Activated CD4-positive, CD25-positive, alpha-beta regulatory T cell treated with anti-CD3 and anti-CD28 coated beads, Interleukin-2, amount 50 U/mL, for 24 hours (primary cell): ENCODE measurements at regions not wholly inside any gene's neighbourhood (a gene's known extent, or its start where the extent isn't known, plus 50 kb on each side); places are given as distances from the start of the nearest gene placed in this dataset.
"Not testable (repeated sequence)": the region's sequence is repeated elsewhere in the genome, so short reads cannot be mapped to it uniquely, and the experiment has no call there.

Experiments
- ATAC-seq, 2 donors: fragments of 150-1000 bp; cut with Tn5 transposase; one replicate each; pipeline ENCODE4 v1.10.0; 2021; ENCODE audit warnings: mild to moderate bottlenecking in 1 of 2, moderate library complexity in 1 of 2

GRCh38 chr2:171266102-171266501 lies 105.4 kb upstream of the TLK1 start:
- ATAC-seq, result no peak

GRCh38 chr2:171261529-171261928 lies 100.8 kb upstream of the TLK1 start:
- not testable (repeated sequence) for ATAC-seq

- ATAC-seq, result peak; percentile 51 to 75
These were observed 100.1 kb upstream of the TLK1 start for GRCh38 chr2:171260471-171261424.

- no peak for ATAC-seq
These were observed 94.0 kb upstream of the TLK1 start for GRCh38 chr2:171254666-171255065.

DNA sequence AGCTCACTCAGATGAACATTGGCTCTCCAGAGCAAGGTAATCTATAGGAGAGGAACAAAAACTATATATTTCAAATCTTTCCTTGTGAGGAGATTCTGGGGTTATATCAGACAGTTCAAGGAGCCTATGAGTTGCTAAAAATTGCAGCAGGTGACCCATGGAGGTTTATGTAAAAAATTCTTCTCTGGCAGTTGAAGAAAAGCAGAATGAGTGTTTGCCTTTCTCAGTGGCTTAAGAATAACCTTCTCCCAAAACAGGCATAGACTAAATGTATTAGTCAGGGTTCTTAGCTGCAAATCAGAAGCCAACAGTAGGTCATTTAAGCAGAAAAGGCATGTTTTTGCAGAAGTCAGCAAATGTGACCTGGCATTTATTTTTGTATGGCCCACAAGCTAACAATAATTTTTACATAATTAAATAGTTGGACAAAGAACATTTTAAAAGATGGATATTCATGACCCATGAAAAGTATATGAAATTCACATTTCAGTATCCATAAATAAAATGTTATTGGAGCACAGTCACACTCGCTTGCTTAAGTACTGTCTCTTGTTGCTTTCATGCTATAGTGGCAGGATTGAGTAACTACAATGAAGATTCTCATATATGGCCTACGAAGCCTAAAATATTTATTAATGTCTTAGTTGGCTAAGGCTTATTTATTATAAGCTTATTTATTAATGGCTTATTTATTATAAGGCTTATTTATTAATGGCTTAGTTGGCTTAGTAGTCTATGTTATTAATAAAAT lies 93.4 kb upstream of the TLK1 start:
- no peak for ATAC-seq

DNA sequence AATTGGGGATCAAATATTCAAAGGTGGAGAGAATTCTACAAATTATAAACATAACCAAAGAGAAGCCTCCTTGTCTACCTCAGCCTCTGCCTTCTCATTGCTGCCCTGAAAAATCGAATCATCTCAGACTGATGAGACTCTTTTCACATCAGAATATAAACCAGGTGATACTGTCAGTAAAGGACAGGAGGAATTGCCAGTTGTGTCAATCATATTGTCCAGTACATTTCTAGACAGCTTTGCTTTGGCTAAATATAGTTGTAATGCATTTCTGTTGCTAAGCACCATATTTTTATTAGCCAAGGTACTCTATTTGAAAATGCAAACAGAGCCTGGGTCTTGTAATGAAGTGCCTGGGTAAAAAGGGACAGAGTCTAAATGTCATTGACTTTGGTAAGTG lies 92.6 kb upstream of the TLK1 start:
- ATAC-seq, result no peak

- ATAC-seq, result no peak
These were observed 89.0 kb upstream of the TLK1 start for GRCh38 chr2:171249689-171250088.

DNA sequence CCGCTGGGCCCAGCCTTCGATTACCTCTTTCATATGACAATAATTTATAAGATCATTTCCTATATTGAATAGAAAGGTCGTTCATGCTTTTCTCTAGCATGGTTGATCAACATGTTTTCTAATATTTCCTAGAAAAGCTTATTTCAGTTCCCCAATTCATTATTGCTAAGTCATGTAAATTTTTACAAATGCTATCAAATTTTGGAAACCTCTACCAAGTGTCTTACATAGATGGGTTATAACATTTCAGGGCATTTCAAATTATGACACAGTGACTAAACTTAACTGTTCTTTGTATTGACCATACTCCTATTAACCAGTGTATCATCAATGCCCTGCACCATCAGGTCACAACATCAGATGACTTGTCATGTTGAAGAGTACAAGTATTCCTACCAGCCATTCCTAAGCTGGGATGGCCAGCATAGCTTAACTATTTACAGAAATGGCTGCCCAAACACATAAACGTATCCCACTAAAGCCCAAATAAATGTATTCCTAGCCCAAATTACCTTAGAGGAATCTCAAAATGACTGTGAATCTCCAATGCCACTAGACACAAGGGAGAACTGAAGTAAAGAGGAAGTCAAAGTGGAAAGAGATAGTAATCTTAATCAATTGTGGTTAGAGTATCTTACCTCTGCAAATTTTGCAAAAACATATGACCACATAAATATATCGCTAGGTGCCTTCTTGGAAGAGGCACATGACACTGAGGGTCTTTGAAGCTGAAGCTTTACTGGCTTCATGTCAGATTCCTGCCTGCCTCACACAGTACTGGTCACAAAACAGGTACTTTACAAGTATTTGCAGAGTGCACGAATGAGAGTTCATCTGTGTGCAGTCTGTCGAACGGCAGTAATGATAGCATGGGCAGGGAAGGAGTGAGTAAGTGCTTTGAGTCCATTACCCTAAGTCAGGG lies 87.3 kb upstream of the TLK1 start:
- ATAC-seq, result peak; percentile 75 to 77

GRCh38 chr2:171244970-171245782 lies 84.5 kb upstream of the TLK1 start:
- no peak for ATAC-seq

DNA sequence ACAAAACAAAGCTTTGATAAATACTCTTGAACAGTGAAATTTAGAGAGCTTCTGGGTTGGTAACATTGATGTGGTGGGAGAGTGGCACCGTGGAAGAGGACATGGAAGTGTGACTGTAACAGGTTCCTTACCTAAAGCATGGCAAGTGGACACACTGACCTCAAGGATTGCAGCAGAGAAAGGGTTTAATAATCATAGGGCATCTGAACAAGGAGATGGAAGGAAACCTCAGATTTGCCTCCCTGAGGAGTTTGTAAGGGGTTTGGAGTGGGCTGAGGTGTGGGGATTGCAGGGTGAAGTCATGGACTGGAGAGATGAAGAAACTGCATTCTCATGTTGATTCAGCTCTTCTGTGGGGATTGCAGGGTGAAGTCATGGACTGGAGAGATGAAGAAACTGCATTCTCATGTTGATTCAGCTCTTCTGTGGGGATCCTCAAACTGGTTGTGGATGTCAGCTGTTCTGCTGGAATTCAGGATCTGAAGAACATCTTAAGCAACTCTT lies 83.8 kb upstream of the TLK1 start:
- peak in 1 of 2 donors; percentile 22 for ATAC-seq

GRCh38 chr2:171241771-171242170 lies 81.1 kb upstream of the TLK1 start:
- no peak for ATAC-seq

GRCh38 chr2:171238946-171239345 lies 78.3 kb upstream of the TLK1 start:
- no peak for ATAC-seq

DNA sequence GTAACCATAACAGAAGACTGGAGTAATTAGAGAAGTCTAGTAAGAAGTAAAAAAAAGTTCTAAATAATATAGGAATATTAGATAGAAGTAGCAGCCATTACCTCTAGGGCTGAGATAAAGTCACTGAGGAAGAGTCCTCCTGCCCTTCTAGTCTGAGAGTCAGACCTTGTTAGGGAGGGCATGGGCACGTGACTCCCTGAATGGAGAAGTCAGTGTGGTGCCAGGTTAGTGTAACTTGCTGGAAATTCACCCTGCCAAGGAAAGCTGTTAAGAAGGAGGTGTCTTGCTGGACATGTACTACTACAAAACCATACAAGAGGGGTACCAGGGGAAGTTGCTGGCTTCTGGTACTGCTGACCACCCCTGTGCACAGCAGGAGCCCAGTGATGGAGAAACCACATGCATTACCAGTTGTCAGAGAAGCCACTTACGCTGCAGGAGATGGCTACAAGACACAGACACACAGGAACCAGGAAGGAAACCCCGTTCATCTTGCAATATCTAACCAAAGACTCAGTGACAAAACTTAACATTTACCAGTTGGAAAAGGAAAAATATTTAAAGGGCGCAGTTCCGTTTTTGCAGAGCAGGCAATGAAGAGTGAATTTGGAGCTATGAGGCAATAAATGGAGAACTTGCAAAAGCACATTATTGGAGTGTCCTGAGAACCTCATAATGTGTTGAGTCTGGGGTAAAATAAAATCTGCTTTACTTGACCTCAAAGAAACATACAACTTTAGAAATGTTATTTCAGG lies 77.2 kb upstream of the TLK1 start:
- ATAC-seq, result no peak

GRCh38 chr2:171235262-171235881 lies 74.7 kb upstream of the TLK1 start:
- no peak for ATAC-seq

GRCh38 chr2:171230176-171230575 lies 69.5 kb upstream of the TLK1 start:
- no peak for ATAC-seq

DNA sequence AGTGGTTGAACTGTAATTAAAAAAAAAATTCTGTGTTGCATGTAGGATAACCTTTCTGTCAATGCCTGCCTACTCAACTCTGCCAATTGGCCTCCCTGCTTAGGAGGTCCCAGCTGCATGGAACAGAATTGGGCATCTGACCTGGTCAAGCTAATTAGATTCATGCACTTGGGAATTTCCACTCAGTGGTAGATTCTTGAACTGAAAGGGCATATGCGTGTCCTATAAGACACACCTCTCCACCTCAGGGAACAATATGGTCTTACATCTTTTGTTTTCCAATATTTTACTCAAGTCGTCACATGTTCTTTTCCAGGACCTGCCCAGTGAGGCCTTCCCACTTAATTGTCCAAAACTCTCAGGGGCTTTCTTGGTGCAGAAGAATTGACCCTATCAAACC lies 68.1 kb upstream of the TLK1 start:
- no peak for ATAC-seq

- no peak for ATAC-seq
These were observed 66.5 kb upstream of the TLK1 start for GRCh38 chr2:171227066-171227782.

GRCh38 chr2:171226461-171226860 lies 65.8 kb upstream of the TLK1 start:
- no peak for ATAC-seq

GRCh38 chr2:171225989-171226388 lies 65.3 kb upstream of the TLK1 start:
- no peak for ATAC-seq
